OCI-LY1 (cell line): ENCODE measurements at regions not wholly inside any gene's neighbourhood (a gene's known extent, or its start where the extent isn't known, plus 50 kb on each side); places are given as distances from the start of the nearest gene placed in this dataset.

ENCODE experiments used
- H2AFZ ChIP-seq: fragments of 200-600 bp; sonication (generic), shearing (Covaris generic); 2 replicates; pipeline ENCODE4 v1.6.0; 2014; ENCODE audit warnings: antibody characterized with exemption, mild to moderate bottlenecking, low read length
- H3F3A ChIP-seq: fragments of 200-600 bp; sonication (generic), shearing (Covaris generic); 2 replicates; pipeline ENCODE4 v1.6.0; 2014; ENCODE audit warnings: mild to moderate bottlenecking, antibody characterized with exemption, low read length, moderate library complexity; ENCODE audit not compliant: insufficient read depth
- H3K27ac ChIP-seq: fragments of 200-600 bp; sonication (generic); 2 replicates; pipeline ENCODE4 v1.5.1; 2014; ENCODE audit warnings: low read length, mixed run types, mild to moderate bottlenecking, low read depth; ENCODE audit not compliant: poor library complexity, severe bottlenecking
- H3K27me3 ChIP-seq: fragments of 200-600 bp; sonication (generic); 2 replicates; pipeline ENCODE4 v1.6.0; 2014; ENCODE audit warnings: antibody characterized with exemption, mild to moderate bottlenecking, low read length, moderate library complexity; ENCODE audit not compliant: insufficient read depth
- H3K36me3 ChIP-seq: fragments of 200-600 bp; sonication (generic); 2 replicates; pipeline ENCODE4 v1.6.1; 2014; ENCODE audit warnings: mild to moderate bottlenecking, antibody characterized with exemption, low read length, moderate library complexity, mixed read lengths; ENCODE audit not compliant: insufficient read depth
- H3K4me1 ChIP-seq: fragments of 200-600 bp; sonication (generic); 2 replicates; pipeline ENCODE4 v1.5.1; 2014; ENCODE audit warnings: mild to moderate bottlenecking, low read length, moderate library complexity; ENCODE audit not compliant: insufficient read depth, severe bottlenecking
- H3K4me2 ChIP-seq: fragments of 200-600 bp; sonication (generic), shearing (Covaris generic); 2 replicates; pipeline ENCODE4 v1.6.1; 2014; ENCODE audit warnings: low read length
- H3K4me3 ChIP-seq: fragments of 200-600 bp; sonication (generic); 2 replicates; pipeline ENCODE4 v1.5.1; 2014; ENCODE audit warnings: low read length, low read depth, mild to moderate bottlenecking, mixed read lengths; ENCODE audit not compliant: poor library complexity, severe bottlenecking
- H3K79me2 ChIP-seq: fragments of 200-600 bp; shearing (Covaris generic); 2 replicates; pipeline ENCODE4 v1.6.1; 2016; ENCODE audit warnings: mixed run types, low read length, mixed read lengths; ENCODE audit not compliant: insufficient read depth
- H3K9ac ChIP-seq: fragments of 200-600 bp; sonication (generic), shearing (Covaris generic); 2 replicates; pipeline ENCODE4 v1.6.1; 2014; ENCODE audit warnings: mild to moderate bottlenecking, low read length, mixed read lengths
- H3K9me2 ChIP-seq: fragments of 200-600 bp; sonication (generic), shearing (Covaris generic); 2 replicates; pipeline ENCODE4 v1.6.1; 2014; ENCODE audit warnings: low read depth, mild to moderate bottlenecking, low read length, mixed read lengths
- H3K9me3 ChIP-seq: fragments of 200-600 bp; shearing (Covaris generic); 2 replicates; pipeline ENCODE4 v1.6.1; 2014; ENCODE audit warnings: low read length, mixed read lengths
- H4K20me1 ChIP-seq: fragments of 200-600 bp; sonication (generic), shearing (Covaris generic); 2 replicates; pipeline ENCODE4 v1.6.0; 2016; ENCODE audit warnings: mild to moderate bottlenecking, low read length; ENCODE audit not compliant: insufficient read depth
- CTCF ChIP-seq: fragments of 200-600 bp; sonication (generic), shearing (Covaris generic); IDR thresholded peaks from 2 replicates; pipeline ENCODE4 v1.5.1; 2017; ENCODE audit warnings: mild to moderate bottlenecking, antibody characterized with exemption, low read length, moderate library complexity, mixed read lengths
- EZH2 ChIP-seq: fragments of 200-600 bp; sonication (generic), shearing (Covaris generic); IDR thresholded peaks from 2 replicates; pipeline ENCODE4 v1.8.0; 2017; ENCODE audit warnings: borderline replicate concordance, mixed run types, mild to moderate bottlenecking, antibody characterized with exemption, low read length, moderate library complexity, mixed read lengths

- no peak for TF ChIP-seq CTCF
- TF ChIP-seq EZH2 = no peak
- Histone ChIP-seq H3K4me1 (no peaks in the 10 kb centered on the region), H3F3A (no peaks in the 10 kb centered on the region), H3K27me3 (no peaks in the 10 kb centered on the region), H2AFZ (no peak overlapping the region), H3K9ac (no peak overlapping the region), H3K9me2 (no peaks in the 10 kb centered on the region), H3K36me3 (no peaks in the 10 kb centered on the region), H4K20me1 (no peaks in the 10 kb centered on the region), H3K4me3 (no peak overlapping the region), H3K4me2 (no peak overlapping the region), H3K27ac (no peak overlapping the region), H3K79me2 (no peaks in the 10 kb centered on the region), H3K9me3 (no peaks in the 10 kb centered on the region)
Observed at GRCh38 chr13:76153239-76153638, 517.1 kb downstream of the LMO7 start.

GRCh38 chr13:76148926-76149325 is 512.8 kb downstream of the LMO7 start:
- TF ChIP-seq CTCF (no peak), EZH2 (no peak)
- Histone ChIP-seq H3K4me1 (no peaks in the 10 kb centered on the region), H3K9me2 (no peaks in the 10 kb centered on the region), H2AFZ (no peak overlapping the region), H3K27me3 (no peaks in the 10 kb centered on the region), H4K20me1 (no peaks in the 10 kb centered on the region), H3F3A (no peaks in the 10 kb centered on the region), H3K36me3 (no peaks in the 10 kb centered on the region), H3K9ac (no peak overlapping the region), H3K79me2 (no peaks in the 10 kb centered on the region), H3K4me2 (no peak overlapping the region), H3K4me3 (no peak overlapping the region), H3K9me3 (no peaks in the 10 kb centered on the region), H3K27ac (no peak overlapping the region)

GRCh38 chr13:76148374-76148773 is 512.2 kb downstream of the LMO7 start:
- H3K27ac ChIP-seq = no peak overlapping the region
- H3F3A ChIP-seq = no peaks in the 10 kb centered on the region
- H3K27me3 ChIP-seq = no peaks in the 10 kb centered on the region
- no peaks in the 10 kb centered on the region for H3K9me3 ChIP-seq
- TF ChIP-seq EZH2 (no peak), CTCF (no peak)
- no peaks in the 10 kb centered on the region for H3K9me2 ChIP-seq
- no peaks in the 10 kb centered on the region for H3K4me1 ChIP-seq
- H3K9ac ChIP-seq = no peak overlapping the region
- no peaks in the 10 kb centered on the region for H3K79me2 ChIP-seq
- no peak overlapping the region for H2AFZ ChIP-seq
- H3K4me2 ChIP-seq = no peak overlapping the region
- H3K4me3 ChIP-seq = no peak overlapping the region
- no peaks in the 10 kb centered on the region for H4K20me1 ChIP-seq
- H3K36me3 ChIP-seq = no peaks in the 10 kb centered on the region
